Pancreas (tissue), 10 donors: ENCODE measurements at regions not wholly inside any gene's neighbourhood (a gene's known extent, or its start where the extent isn't known, plus 50 kb on each side); places are given as distances from the start of the nearest gene placed in this dataset.

Experiments
- ATAC-seq, 4 donors: fragments of 200-7000 bp; cut with Tn5 transposase; one replicate each; pipeline versions ENCODE4 v1.8.0 to v1.9.1; 2020; ENCODE audit warnings: mild to moderate bottlenecking in 4 of 4, moderate library complexity in 4 of 4
- DNase-seq, 6 donors: peaks; one replicate each; pipeline ENCODE4 v3.0.0-alpha.2; 2020
- FAIRE-seq: peaks from 2 replicates; lab custom pipeline; 2012; peaks lifted over from hg19 to GRCh38; lab: Jason Lieb, UNC
- H3K27ac ChIP-seq, 4 donors: fragments of 200-600 bp; sonication (generic); 1 replicate in 3 of 4; 2 replicates in 1 of 4; pipeline versions ENCODE4 v1.5.0 to v1.8.0; 2020
- H3K27me3 ChIP-seq, 4 donors: fragments of 200-600 bp; one replicate each; pipeline ENCODE4 v1.8.0; 2021
- H3K36me3 ChIP-seq, 3 donors: fragments of 200-600 bp; sonication (generic) in 1 of 3; one replicate each; pipeline versions ENCODE4 v1.5.0 to v1.8.0; 2020 to 2021
- H3K4me1 ChIP-seq, 3 donors: fragments of 200-600 bp; one replicate each; pipeline ENCODE4 v1.8.0; 2021
- H3K4me3 ChIP-seq, 4 donors: fragments of 200-600 bp; sonication (generic) in 2 of 4; one replicate each; pipeline versions ENCODE4 v1.5.0 to v1.8.0; 2020 to 2021
- H3K9me3 ChIP-seq, 4 donors: fragments of 200-600 bp; one replicate each; pipeline ENCODE4 v1.8.0; 2021
- WGBS, 2 donors: extraction: QIAGEN DNeasy Blood & Tissue Kit; methylation state at CpG; one replicate each; pipeline ENCODE4 v1.1.7; 2013; 5-methylcytosine and 5-hydroxymethylcytosine counted together
- intact Hi-C, 3 donors: fragments of 100-400 bp; cut with DNase I; formaldehyde crosslinking; loops; one replicate each; pipeline versions ENCODE4 v1.11.1 to v1.14.2; 2022
- TF ChIP-seq, protein P1 (sequence below), 4 donors: fragments of 200-600 bp; sonication (generic) in 3 of 4; IDR thresholded peaks; one replicate each; pipeline versions ENCODE4 v1.5.0 to v1.8.0; 2021; ENCODE audit warnings: antibody characterized with exemption in 4 of 4
- donor health status: healthy with polysubstance abuse.
- donor health status: DM: no; HTN: no; CAD: no; lungs with moderate emphysema.
- donor health status: DM: no; HTN: no; CAD: no.
- donor health status: control.
- donor health status: control.
- donor health status: Bipolar disorder and iron deficiency.
- donor health status: DM: yes; HTN: yes; CAD: no.
- donor health status: DM: no; HTN: no; CAD: no.
- donor health status: DM: no; HTN: no; CAD: no.
- donor health status: DM: yes; HTN: yes; CAD: no.

DNA sequence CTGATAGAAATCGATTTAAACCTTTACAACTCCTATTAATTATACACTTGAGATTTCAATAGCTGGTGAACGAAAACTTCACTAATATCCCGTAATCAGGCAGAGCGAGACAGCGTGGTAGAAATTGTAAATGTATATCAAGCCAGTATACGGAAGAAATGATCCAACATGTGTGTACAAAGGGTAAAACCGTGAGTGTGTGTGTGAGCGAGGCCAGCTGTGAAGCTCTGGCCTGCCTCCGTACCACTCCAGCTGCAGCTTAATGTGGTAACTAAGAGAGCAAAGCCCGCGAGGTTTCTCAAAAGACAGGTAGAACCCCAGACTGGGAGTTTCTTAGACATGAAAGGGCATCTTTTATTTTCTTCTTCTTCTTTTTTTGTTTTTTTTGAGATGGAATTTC lies 52.3 kb upstream of the ZNF516 start:
- ATAC-seq (no peak), FAIRE-seq (no peak), DNase-seq (no peak)
- 76 to 79% methylated on average over 11 of the region's 11 CpGs for WGBS, 2 donors
- H3K4me1 ChIP-seq, result no peaks in the 10 kb centered on the region
- no peaks in the 10 kb centered on the region for H3K9me3 ChIP-seq
- H3K27ac ChIP-seq, result no peak overlapping the region
- TF ChIP-seq, protein P1, sequence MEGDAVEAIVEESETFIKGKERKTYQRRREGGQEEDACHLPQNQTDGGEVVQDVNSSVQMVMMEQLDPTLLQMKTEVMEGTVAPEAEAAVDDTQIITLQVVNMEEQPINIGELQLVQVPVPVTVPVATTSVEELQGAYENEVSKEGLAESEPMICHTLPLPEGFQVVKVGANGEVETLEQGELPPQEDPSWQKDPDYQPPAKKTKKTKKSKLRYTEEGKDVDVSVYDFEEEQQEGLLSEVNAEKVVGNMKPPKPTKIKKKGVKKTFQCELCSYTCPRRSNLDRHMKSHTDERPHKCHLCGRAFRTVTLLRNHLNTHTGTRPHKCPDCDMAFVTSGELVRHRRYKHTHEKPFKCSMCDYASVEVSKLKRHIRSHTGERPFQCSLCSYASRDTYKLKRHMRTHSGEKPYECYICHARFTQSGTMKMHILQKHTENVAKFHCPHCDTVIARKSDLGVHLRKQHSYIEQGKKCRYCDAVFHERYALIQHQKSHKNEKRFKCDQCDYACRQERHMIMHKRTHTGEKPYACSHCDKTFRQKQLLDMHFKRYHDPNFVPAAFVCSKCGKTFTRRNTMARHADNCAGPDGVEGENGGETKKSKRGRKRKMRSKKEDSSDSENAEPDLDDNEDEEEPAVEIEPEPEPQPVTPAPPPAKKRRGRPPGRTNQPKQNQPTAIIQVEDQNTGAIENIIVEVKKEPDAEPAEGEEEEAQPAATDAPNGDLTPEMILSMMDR (IDR thresholded peaks at IDR 0.05), result no peak
- H3K36me3 ChIP-seq, result no peaks in the 10 kb centered on the region
- no peaks in the 10 kb centered on the region for H3K27me3 ChIP-seq
- no peak overlapping the region for H3K4me3 ChIP-seq
- intact Hi-C loops, result no loop called here

DNA sequence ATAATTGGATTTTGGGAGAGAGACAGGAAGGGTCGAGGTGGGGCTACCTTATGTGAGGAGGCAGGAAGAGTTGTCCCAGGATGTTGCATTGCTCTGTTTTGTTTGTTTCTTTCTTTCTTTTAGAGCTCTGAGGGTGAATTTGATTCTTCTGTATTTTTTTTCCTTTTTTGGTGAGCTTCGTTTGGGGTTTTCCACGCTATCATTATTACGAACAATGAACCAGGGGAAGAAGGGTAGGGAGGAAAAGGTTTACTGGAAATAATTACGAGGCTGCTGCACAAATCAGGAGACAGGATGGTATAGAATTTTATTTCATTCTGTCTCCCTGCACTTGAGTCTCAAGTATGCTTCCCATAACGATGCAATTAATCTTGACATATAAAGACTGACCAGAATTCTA lies 51.4 kb upstream of the ZNF516 start:
- WGBS, 2 donors, result 56 to 71% methylated on average over 6 of the region's 6 CpGs
- FAIRE-seq (no peak), ATAC-seq (no peak), DNase-seq (no peak)
- no peaks in the 10 kb centered on the region for H3K4me1 ChIP-seq
- H3K36me3 ChIP-seq, result no peaks in the 10 kb centered on the region
- intact Hi-C loops, result no loop called here
- no peak overlapping the region for H3K4me3 ChIP-seq
- H3K27me3 ChIP-seq, result no peaks in the 10 kb centered on the region
- TF ChIP-seq, protein P1 (IDR thresholded peaks at IDR 0.05), result no peak
- no peak overlapping the region for H3K27ac ChIP-seq
- H3K9me3 ChIP-seq, result no peaks in the 10 kb centered on the region

DNA sequence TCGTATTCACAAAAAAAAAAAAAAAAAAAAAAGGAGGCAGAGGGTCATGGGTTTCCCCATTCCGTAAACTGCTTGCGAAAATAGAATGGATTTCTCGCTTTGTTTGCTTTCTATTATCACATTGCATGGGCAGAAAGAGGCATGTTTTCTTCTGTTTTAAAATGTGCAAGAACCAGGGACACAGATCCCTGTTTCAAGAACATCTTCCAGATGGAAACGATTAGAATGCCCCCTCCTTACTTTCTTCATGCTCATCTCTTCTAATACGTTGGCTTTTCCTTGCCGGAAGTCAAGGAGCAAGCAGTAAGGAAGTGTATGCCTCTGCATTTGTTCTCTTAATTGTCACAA lies 51.0 kb upstream of the ZNF516 start:
- TF ChIP-seq, protein P1 (IDR thresholded peaks at IDR 0.05), result no peak
- Histone ChIP-seq H3K4me3 (no peak overlapping the region), H3K9me3 (no peaks in the 10 kb centered on the region), H3K27ac (no peak overlapping the region), H3K4me1 (no peaks in the 10 kb centered on the region), H3K36me3 (no peaks in the 10 kb centered on the region), H3K27me3 (no peaks in the 10 kb centered on the region)
- intact Hi-C loops, result no loop called here
- FAIRE-seq, result no peak
- 37% methylated on average over 7 of the region's 7 CpGs for WGBS, 2 donors
- DNase-seq, result no peak
- ATAC-seq, result peak in 1 of 4 donors; percentile 52

DNA sequence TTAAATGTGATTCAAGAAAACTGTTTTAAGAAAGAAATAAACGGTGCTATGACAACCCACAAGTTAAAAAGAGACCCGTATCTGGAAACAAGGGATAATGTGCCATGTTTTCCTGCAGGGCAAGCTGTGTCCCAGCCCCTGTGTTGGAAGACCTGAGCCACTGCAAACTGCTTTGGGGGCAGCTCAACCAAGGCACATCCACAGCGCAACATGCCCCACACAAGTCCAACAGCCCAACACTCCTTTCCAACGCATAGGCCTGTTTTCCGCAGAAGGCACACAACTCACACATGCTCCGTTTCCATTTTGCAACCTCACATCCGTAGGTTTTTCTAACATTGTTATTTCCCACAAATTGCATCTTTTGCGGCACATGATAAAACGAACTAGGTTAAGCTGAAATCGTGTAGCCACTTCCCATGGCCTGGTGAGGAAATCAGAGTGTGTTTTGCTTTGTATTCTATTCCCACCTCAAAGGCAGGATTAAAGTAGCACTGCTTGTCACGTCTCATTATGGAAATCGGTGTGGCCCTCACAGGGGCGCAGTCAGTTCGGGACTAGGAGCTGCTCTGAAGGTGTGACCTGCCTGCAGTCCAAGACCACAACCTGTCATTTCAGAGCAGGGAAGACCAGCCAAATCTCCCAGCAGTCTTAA lies 50.5 kb upstream of the ZNF516 start:
- 67 to 73% methylated on average over 14 of the region's 14 CpGs for WGBS, 2 donors
- ATAC-seq (peak in 1 of 4 donors; percentile 22), DNase-seq (no peak), FAIRE-seq (no peak)
- Histone ChIP-seq H3K4me1 (no peaks in the 10 kb centered on the region), H3K27ac (no peak overlapping the region), H3K27me3 (no peaks in the 10 kb centered on the region), H3K9me3 (no peaks in the 10 kb centered on the region), H3K4me3 (no peak overlapping the region), H3K36me3 (no peaks in the 10 kb centered on the region)
- TF ChIP-seq, protein P1 (IDR thresholded peaks at IDR 0.05), result no peak
- intact Hi-C loops, result no loop called here

DNA sequence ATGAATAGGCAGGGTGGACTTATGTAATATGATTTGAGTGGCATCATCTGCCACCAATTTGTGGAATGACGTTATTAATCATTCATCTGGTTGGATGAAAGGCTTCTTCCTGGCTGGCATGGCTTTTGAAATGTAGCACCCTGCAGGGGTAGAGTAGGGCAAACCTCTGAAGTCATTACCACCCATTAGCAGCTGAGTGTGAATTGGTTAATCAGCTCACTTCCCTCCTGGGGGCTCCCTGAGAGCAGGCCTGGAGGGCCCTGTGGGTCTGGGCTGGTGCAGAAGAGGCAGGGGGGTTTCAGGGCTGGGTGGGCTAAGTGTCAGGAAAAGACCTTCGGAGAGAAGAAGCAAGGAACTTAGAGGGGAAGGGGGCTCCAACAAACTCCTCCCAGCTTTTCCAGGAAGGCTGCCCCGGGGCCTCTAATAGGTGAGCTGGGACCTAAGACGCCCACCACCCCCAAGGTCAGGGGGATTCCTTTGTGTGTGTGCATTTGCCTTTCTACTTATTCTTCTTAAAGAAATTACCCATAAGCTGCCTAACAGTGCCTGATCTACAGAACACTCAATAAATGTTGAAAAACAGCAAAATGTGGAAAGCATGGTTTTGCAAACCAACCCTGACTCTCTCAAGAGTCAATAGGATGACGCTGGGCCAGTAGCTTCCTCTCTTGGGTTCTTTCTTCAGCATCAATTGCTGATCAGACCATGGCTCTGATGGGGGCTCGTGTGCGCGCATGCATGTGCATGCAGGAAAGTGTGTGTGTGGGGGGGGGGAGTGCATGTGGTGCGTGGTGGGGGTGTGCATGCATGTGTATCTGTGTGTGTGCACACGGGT lies 49.7 kb upstream of the ZNF516 start:
- TF ChIP-seq, protein P1 (IDR thresholded peaks at IDR 0.05), result no peak
- Histone ChIP-seq H3K4me3 (no peak overlapping the region), H3K27ac (no peak overlapping the region), H3K9me3 (no peaks in the 10 kb centered on the region), H3K27me3 (no peaks in the 10 kb centered on the region), H3K4me1 (no peaks in the 10 kb centered on the region), H3K36me3 (no peaks in the 10 kb centered on the region)
- no peak for FAIRE-seq
- 66 to 77% methylated on average over 10 of the region's 10 CpGs for WGBS, 2 donors
- intact Hi-C loops, result no loop called here
- ATAC-seq, result no peak
- no peak for DNase-seq
